ENCODE measurements at regions not wholly inside any gene's neighbourhood (a gene's known extent, or its start where the extent isn't known, plus 50 kb on each side); places are given as distances from the start of the nearest gene placed in this dataset.
A peak's percentile ranks its signal among the peaks of the same experiment; 100 is the strongest.

DNA sequence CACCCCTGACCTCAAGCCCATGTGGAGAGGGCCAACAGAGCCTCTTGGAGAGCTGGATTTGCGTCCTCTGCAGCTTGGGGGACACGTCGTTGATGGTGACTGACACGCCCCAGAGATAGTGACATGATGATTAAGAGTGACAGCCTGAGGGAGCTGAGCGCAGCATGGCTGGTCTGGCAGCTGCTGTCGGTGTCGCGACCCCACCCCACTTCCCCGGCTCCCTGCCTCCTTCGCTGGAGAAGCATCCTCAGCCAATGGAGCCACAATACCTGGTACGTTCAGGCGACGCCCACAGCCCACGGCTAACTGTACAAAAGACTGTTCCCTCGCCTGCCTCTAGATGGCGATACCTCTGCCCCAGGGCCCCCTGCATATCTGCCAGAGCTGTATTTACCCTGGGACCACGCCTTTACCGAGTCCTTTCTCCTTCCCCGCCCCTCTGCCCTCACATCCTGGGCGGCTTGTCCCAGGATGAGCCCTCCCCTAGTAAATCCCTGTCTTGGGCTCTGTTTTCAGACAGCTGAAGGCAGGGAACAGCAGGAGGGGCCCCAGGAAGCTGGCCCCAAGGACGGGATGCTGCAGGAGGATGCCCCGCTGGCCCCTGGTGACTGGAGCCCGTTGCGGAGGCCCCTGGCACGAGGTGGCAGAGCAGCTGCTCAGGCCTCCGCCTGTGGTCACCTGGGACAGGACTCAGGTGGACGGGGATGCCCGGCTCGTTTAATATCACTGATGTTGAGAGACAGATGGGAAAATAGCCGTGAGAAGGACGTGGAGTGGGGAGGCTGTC, 90.6 kb downstream of the RPS6KA4 start:
- H3K27ac ChIP-seq: peak overlapping the region; percentile 54

GRCh38 chr11:64450168-64450560, 91.2 kb downstream of the RPS6KA4 start:
- H3K27ac ChIP-seq: no peak overlapping the region
- TF ChIP-seq ZFX (IDR thresholded peaks at IDR 0.05) (no peak), CTCF (conservative IDR thresholded peaks at IDR 0.05) (no peak)

More for the DNA sequence above, 90.6 kb downstream of the RPS6KA4 start:
- TF ChIP-seq ZFX (IDR thresholded peaks at IDR 0.05) (no peak), CTCF (conservative IDR thresholded peaks at IDR 0.05) (peak; percentile 86)

GRCh38 chr11:64451856-64452255, 92.9 kb downstream of the RPS6KA4 start:
- TF ChIP-seq ZFX (IDR thresholded peaks at IDR 0.05): no peak
- no peak overlapping the region for H3K27ac ChIP-seq

DNA sequence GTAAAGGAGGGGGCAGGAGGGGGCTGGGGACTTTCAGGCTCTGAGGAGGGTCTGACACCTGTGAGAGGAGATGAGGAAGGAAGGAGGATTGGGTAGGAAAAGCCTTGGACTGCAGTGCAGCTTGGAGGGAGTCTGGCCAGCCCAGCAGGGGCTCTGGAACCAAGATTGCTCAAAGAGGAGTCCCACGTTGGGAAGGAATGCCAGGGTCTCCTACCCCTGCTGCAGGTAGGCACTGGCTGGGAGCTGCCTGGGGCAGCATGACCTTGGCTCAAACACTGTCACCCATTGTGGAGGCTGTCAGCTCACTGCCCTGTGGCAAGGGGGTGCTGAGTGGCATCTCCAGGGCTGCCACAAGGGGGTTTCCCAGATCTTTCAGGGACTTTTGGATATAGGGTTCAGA, 94.5 kb downstream of the RPS6KA4 start:
- TF ChIP-seq ZFX (IDR thresholded peaks at IDR 0.05): no peak
- no peak for TF ChIP-seq CTCF (conservative IDR thresholded peaks at IDR 0.05)
- H3K27ac ChIP-seq: no peak overlapping the region

DNA sequence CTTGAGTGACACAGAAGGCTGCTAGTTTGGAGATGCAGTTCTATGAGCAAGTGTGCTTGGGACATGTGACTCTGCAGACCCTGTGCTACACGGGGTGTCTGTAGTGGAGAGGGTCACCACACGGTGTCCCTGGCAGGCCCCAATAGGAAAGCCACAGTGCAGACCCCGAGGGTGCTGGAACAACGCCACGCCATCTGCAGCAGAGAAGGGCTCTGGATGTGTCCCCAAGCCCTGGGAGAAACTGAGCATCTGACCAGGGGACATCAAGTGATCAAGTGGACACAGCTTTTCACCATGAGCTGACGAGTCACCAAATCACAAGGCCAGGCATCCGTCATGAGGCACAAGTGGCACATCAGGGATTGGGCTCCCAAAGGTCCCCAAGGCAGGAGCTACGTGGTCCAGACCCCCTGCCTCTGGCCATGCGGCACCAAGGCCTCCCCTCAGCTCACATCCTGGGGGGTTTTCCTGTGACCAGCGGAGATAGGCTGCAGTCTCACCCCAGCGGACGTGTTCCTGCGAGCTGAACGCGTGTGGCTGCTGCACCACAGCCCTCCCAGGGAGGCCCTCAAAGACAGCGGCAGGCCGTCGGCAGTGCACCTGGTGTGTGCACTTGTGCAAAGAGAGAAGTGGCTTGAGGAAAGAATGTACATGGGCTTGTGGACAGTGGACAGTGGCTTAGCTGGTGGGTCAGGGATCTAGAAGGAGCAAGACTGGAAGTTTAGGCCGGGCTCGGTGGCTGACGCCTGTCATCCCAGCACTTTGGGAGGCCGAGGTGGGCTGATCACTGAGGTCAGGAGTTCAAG, 96.7 kb downstream of the RPS6KA4 start:
- no peak for TF ChIP-seq CTCF (conservative IDR thresholded peaks at IDR 0.05)
- TF ChIP-seq ZFX (IDR thresholded peaks at IDR 0.05): no peak
- no peak overlapping the region for H3K27ac ChIP-seq

GRCh38 chr11:64456509-64457320, 97.8 kb downstream of the RPS6KA4 start:
- TF ChIP-seq CTCF (conservative IDR thresholded peaks at IDR 0.05) (no peak), ZFX (IDR thresholded peaks at IDR 0.05) (no peak)

GRCh38 chr11:64457416-64458010, 98.2 kb upstream of the SLC22A11 start:
- no peak for TF ChIP-seq ZFX (IDR thresholded peaks at IDR 0.05)
- TF ChIP-seq CTCF (conservative IDR thresholded peaks at IDR 0.05): no peak
- no peak overlapping the region for H3K27ac ChIP-seq

More at GRCh38 chr11:64456509-64457320, 97.8 kb downstream of the RPS6KA4 start:
- H3K27ac ChIP-seq: no peak overlapping the region
